T-helper 2 cell (primary cell): ENCODE measurements at regions not wholly inside any gene's neighbourhood (a gene's known extent, or its start where the extent isn't known, plus 50 kb on each side); places are given as distances from the start of the nearest gene placed in this dataset.
"Not testable (repeated sequence)": the region's sequence is repeated elsewhere in the genome, so short reads cannot be mapped to it uniquely, and the experiment has no call there.

Experiments used
- DNase-seq, 5 experiments: peaks; one replicate each; pipeline versions ENCODE4 v3.0.0 to v3.0.0-alpha.2; 2012 to 2022

- not testable (repeated sequence) for DNase-seq
These were observed 56.1 kb downstream of the ZNF22 start for GRCh38 chr10:45056806-45057205.

GRCh38 chr10:45058580-45058979, 57.9 kb downstream of the ZNF22 start:
- DNase-seq = no peak

GRCh38 chr10:45058992-45059561, 58.4 kb downstream of the ZNF22 start:
- no peak for DNase-seq

GRCh38 chr10:45059632-45060031, 58.9 kb downstream of the ZNF22 start:
- DNase-seq = no peak

GRCh38 chr10:45061982-45062381, 61.3 kb downstream of the ZNF22 start:
- DNase-seq = no peak

GRCh38 chr10:45063591-45064231, 63.0 kb downstream of the ZNF22 start:
- DNase-seq = no peak

GRCh38 chr10:45064998-45065397, 64.3 kb downstream of the ZNF22 start:
- DNase-seq = no peak

- DNase-seq = no peak
These were observed 70.5 kb downstream of the ZNF22 start for GRCh38 chr10:45071043-45071813.

- DNase-seq = no peak
These were observed 74.5 kb downstream of the ZNF22 start for GRCh38 chr10:45075216-45075615.

GRCh38 chr10:45075826-45076380, 75.2 kb downstream of the ZNF22 start:
- DNase-seq = no peak

- DNase-seq = no peak
These were observed 76.2 kb downstream of the ZNF22 start for GRCh38 chr10:45076891-45077290.

- no peak for DNase-seq
These were observed 79.6 kb downstream of the ZNF22 start for GRCh38 chr10:45080331-45080730.

- no peak for DNase-seq
These were observed 81.5 kb downstream of the ZNF22 start for GRCh38 chr10:45082176-45082575.

- DNase-seq = no peak
These were observed 91.2 kb downstream of the ZNF22 start for GRCh38 chr10:45091968-45092367.

- DNase-seq = no peak
These were observed 93.2 kb downstream of the ZNF22 start for GRCh38 chr10:45093945-45094344.

- DNase-seq = no peak
These were observed 94.6 kb downstream of the ZNF22 start for GRCh38 chr10:45095286-45095685.

- DNase-seq = no peak
These were observed 95.3 kb downstream of the ZNF22 start for GRCh38 chr10:45096001-45096400.

- DNase-seq = no peak
These were observed 99.7 kb downstream of the ZNF22 start for GRCh38 chr10:45100429-45100828.

- DNase-seq = no peak
These were observed 104.0 kb downstream of the ZNF22 start for GRCh38 chr10:45104674-45105073.

GRCh38 chr10:45105309-45105708, 104.6 kb downstream of the ZNF22 start:
- not testable (repeated sequence) for DNase-seq

GRCh38 chr10:45106236-45106856, 105.6 kb downstream of the ZNF22 start:
- DNase-seq = no peak

- DNase-seq = no peak
These were observed 110.8 kb downstream of the ZNF22 start for GRCh38 chr10:45111509-45111908.

GRCh38 chr10:45117940-45118339, 117.2 kb downstream of the ZNF22 start:
- not testable (repeated sequence) for DNase-seq
